ENCODE measurements at regions not wholly inside any gene's neighbourhood (a gene's known extent, or its start where the extent isn't known, plus 50 kb on each side); places are given as distances from the start of the nearest gene placed in this dataset.
"Not testable (repeated sequence)": the region's sequence is repeated elsewhere in the genome, so short reads cannot be mapped to it uniquely, and the experiment has no call there.

DNA sequence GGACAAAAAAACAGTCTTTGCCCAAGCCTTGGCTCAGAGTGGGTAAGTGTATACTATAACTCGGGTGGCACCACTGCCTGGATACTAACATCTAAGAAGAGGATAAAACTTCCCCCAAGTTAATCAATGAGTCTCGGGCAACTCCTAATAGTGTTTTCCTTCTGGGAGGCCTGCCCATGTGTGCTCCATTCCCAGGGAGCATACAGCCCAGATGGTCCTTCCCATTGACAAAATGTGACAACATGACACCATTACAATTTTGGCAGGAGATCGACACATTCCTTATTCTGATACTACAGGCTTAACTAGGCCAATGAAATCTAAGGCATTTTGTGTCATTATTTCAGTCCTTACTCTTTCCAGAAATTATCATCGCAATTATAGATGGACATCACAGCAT is 52.7 kb upstream of the CRIM1 start:
- DNase-seq: no peak

DNA sequence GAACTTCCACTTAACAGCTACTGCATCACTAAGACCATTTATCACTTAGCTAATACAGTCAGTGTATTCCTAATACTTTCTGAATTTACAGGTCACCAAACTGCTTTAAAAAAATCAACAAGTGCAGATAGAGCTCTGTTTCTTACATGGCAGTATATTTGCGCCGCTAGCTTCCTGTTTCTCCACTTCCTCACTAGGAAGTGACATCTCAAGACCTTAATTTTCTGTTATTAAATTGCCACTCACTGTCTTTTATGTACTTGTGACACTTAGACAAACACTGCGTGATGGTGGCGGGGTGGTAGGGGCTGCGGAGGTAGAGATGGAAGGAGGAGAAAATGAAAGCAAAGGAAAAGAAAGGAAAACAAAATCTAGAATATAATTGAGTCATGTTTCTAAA is 53.7 kb upstream of the CRIM1 start:
- DNase-seq: no peak

DNA sequence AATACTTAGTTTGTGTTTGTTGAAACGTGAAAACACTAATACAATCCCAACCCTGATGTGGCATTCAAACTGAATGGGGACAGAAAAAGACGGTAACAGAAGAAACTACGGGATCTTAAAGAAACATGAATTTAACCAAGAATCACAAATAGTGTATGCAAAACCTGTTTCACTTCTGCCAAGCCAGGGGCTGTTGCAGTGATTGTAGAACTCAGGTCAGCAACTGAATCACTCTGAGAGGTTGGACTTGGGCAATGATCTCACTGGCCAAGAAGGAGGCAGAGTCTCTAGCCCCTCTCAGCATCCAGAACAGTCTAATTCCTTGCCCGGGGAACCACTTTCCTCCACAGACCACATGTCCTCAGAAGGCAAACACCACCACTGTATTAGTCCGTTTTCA is 54.9 kb upstream of the CRIM1 start:
- DNase-seq: no peak

GRCh38 chr2:36296798-36297197 is 58.8 kb upstream of the CRIM1 start:
- DNase-seq: no peak

- DNase-seq: no peak
Observed at GRCh38 chr2:36294316-36294721, 61.3 kb upstream of the CRIM1 start.

- no peak for DNase-seq
Observed at GRCh38 chr2:36290306-36290856, 65.2 kb upstream of the CRIM1 start.

- no peak for DNase-seq
Observed at GRCh38 chr2:36289731-36290130, 65.8 kb upstream of the CRIM1 start.

DNA sequence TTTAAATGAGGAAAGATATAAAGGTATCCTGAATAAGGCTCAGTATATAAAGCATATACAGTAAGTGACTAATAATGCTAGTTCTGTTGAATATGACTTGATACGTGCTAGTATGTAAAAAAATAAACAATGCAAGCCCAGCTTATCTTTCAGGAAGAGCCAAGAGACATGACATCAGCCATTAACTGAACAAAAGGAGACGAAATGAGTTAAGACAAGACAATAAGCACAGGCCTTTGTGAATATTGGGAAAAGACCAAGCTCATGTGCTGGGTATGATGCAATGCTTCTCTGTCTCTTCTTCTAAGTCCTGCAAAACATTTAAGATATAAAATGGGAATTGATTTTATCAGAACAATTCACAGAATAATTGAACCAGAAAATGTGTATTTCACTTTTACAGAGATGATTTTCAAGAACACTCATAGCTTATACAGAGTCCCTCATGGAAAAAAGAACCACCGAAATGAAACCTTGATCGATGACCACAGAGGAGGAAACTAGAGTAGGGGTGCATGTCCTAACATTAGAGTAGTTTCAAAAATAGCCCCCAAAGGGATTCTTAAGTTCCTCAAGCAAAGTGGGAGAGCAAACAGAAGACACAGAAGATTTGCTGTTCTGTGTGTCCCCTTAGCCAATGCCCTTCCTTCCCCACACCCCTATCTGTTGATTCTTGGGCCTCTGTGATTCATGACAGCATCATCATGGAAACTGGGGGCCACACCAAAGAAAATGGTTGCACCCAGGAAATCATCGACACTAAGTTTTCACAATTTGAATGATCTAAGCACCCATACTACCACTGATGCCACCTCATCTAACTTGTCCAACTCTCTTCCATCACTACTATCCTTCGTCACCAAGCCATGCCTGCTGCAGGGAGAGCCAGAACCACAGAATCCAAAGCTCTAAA is 68.0 kb upstream of the CRIM1 start:
- no peak for DNase-seq

DNA sequence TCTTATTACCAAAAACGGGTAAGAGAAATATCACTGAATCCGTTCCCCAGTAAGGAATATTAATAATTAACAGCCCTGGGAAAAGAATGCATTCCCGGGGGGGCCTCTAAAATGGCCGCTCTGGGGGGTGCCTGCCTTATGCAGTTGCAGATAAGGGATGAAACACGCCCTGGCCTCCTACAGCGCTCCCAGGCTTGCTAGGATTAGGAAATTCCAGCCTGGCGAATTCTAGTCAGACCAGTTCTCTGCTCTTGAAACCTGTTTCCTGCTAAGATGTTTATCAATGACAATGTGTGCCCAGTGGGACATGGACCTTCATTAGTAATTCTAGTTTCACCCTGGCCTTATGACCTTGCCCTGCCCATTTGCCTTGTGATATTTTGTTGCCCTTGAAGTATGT is 76.1 kb upstream of the CRIM1 start:
- DNase-seq: not testable (repeated sequence)

DNA sequence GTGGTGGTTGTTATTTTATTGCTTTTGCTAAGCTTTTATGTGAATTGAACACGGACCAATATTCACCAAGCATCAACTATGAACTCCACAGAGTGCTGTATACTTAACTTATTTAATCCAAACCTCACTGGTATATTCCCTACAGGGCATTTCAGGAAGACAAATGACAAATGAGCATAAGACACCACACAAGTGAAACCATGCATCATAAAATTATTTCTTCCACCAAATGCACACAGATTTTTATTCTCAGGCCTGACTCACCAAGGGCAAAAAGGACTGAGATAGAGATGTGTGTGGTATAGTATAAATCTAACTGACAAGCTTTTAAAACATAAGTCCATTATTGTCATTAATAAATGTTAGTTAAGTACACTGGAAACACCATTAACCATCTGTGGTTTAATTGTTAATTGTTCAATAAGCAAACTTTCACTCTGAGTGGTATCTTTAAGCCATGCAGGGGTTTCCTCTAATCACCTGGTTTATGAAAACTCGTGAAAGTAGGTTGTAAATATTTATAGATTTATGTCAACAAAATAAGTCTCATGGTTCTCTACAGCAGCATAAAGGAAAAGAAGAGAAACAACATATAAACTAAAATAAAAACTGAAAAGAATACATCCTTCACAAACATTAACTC is 77.6 kb upstream of the CRIM1 start:
- no peak for DNase-seq

DNA sequence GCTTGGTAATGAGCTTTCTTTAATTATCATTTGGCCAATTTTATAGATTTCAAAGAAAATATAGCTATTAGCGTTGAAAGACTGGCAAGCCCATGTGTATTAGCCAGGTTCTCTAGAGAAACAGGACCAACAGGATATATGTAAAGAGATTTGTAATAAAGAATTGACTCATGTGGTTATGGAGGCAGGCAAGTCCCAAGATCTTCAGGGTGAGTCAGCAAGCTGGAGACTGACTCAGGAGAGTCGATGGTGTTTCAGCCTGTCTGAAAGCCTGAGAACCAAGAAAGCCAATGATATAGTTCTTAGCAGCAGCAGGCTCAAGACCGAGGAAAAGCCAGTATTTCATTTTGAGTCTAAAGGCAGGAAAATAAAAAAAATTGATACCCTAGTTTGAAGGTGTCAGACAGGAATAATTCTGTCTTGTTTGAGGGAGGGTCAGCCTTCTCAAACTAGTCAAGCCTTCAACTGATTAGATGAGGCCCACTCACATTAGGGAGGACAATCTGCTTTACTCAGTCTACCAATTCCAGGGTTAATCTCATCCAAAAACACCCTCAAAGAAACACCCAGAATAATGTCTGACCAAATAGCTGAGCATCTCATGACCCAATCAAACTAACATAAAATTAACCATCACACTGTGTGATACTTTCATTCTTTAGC is 78.3 kb upstream of the CRIM1 start:
- no peak for DNase-seq

DNA sequence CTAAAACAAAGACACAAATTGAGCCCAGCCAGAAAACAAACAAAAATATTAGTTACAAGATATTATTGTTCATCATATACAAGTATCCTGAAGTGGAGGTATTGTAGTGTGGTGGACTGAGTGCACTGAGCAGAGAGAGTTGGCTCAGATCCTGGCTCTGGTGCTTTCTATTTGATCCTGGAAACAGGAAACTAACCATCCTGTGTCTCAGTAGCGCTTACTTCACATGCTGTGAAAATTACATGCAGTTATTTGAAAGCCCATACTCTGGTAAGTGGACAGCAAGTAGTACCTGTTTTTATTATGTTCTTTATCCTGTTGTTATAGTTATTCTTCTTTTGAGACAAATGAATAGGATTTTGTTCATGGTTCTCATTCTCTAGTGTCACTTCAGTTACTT is 84.3 kb upstream of the CRIM1 start:
- DNase-seq: no peak

DNA sequence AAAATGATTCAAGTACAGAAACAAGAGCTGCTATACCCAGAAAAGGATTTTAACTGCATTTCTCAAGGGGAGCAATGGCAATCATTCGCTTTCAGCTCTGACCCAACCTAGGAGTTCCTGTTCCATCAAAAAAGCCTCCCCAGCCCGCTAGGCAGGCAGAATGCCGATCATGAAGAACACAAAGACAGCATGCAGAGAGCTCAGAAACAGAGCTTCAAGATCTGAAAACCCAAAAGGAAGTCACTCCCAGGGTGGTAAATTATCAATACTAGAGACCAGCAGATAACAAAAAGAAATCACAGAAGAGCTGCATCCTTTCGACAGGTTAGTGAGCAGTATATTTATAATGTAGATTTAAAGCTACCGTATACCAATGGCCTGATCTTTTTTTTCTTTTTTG is 84.8 kb upstream of the CRIM1 start:
- DNase-seq: no peak

DNA sequence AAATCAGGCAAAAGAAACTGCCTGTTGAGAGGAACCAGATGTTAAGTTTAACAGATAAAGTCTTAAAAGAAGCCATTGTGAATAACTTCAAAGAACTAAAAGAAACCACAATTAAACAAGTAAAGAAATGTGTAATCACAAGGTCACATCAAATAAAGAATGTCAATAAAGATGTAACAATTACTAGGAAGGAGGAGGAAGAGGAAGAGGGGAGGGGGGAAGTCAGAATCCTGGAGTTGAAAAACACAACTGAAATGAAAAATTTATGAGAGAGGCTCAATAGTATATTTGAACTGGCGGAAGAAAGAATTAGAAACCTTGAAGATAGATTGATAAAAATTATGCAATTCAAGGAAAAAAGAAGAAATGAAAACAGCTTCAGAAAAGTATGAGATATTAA is 88.4 kb upstream of the CRIM1 start:
- no peak for DNase-seq

DNA sequence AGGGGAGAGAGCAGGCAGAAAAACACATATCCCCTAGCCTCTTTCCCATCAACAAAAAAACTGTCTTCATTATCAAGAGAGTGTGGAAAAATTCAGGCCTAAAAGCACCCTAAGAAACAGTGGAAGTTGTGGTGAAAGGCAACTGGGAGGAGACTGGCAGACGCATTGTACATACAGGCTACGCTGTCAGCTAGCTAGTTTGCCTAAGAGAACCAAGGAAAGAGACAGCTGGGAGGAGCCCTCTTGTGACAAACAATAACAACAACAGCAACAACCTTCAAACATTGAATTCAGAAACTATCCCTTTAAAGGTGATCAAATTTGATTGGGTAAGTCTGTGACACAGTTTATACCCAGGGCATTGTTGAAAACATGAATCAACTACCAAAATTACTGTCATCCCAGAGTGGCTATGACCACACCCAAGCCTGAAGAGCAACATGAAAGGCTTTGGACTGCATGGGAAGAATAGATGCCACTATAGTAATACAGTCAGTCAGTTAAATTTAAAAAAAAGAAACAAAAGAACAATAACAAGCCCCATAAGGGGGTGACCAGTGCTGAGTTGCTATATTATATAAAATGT is 88.9 kb upstream of the CRIM1 start:
- no peak for DNase-seq

- no peak for DNase-seq
Observed at GRCh38 chr2:36262581-36262980, 93.0 kb upstream of the CRIM1 start.

DNA sequence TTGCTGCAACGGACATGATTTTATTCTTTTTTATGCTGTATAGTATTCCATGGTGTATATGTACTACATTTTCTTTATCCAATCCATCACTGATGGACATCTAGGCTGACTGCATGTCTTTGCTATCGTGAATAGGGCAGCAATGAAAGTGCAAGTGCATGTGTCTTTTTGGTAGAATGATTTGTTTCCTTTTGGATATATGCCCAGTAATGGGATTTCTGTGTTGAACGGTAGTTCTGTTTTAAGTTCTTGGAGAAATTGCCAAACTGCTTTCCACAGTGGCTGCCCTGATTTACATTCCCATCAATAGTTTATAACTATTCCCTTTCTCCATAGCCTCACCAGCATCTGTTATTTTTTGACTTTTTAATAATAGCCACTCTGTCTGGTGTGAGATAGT is 99.7 kb upstream of the CRIM1 start:
- no peak for DNase-seq

DNA sequence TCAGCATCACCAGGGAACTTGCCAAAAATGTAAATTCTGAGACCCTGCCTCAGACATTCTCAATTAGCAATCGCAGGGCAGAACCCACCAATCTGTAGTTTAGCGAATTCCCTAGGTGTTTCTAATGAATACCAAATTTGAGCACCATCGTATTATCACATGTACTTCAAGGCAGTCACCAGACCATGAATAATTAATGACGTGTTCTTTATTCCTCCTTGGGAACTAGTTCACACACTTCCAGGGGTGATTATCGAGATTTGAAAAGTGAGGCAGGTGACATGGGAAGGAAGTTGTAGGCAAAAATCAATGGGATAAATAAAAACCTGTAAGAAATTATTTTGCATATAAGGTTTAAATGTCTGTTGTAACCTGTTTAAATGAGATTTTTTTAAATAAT is 102.5 kb upstream of the CRIM1 start:
- no peak for DNase-seq

GRCh38 chr2:36246320-36246990 is 109.1 kb upstream of the CRIM1 start:
- DNase-seq: no peak

- no peak for DNase-seq
Observed at GRCh38 chr2:36245651-36246050, 109.9 kb upstream of the CRIM1 start.

- no peak for DNase-seq
Observed at GRCh38 chr2:36238106-36238505, 117.5 kb upstream of the CRIM1 start.

- DNase-seq: no peak
Observed at GRCh38 chr2:36235882-36236281, 119.7 kb upstream of the CRIM1 start.

GRCh38 chr2:36235426-36235825 is 120.2 kb upstream of the CRIM1 start:
- DNase-seq: no peak
